Glutamatergic neuron (in vitro differentiated cells): ENCODE measurements at regions not wholly inside any gene's neighbourhood (a gene's known extent, or its start where the extent isn't known, plus 50 kb on each side); places are given as distances from the start of the nearest gene placed in this dataset.

Source experiments
- DNase-seq: peaks from one replicate; pipeline ENCODE4 v3.0.0; 2022
- H3K27ac Mint-ChIP-seq: one replicate; pipeline ENCODE4 v1.8.0; 2020; ENCODE audit warnings: mild to moderate bottlenecking, mixed read lengths, inconsistent platforms; ENCODE audit not compliant: unreplicated experiment
- H3K27me3 Mint-ChIP-seq: one replicate; pipeline ENCODE4 v1.8.0; 2020; ENCODE audit warnings: mild to moderate bottlenecking, moderate library complexity, mixed read lengths, inconsistent platforms; ENCODE audit not compliant: unreplicated experiment
- H3K36me3 Mint-ChIP-seq: one replicate; pipeline ENCODE4 v1.8.0; 2020; ENCODE audit warnings: mild to moderate bottlenecking, mixed read lengths, inconsistent platforms; ENCODE audit not compliant: unreplicated experiment
- H3K4me1 Mint-ChIP-seq: one replicate; pipeline ENCODE4 v1.8.0; 2020; ENCODE audit warnings: mild to moderate bottlenecking, low read depth, mixed read lengths, inconsistent platforms; ENCODE audit not compliant: unreplicated experiment
- H3K4me3 Mint-ChIP-seq: one replicate; pipeline ENCODE4 v1.8.0; 2020; ENCODE audit warnings: mild to moderate bottlenecking, mixed read lengths, inconsistent platforms; ENCODE audit not compliant: unreplicated experiment
- H3K9me3 Mint-ChIP-seq: one replicate; pipeline ENCODE4 v1.8.0; 2020; ENCODE audit warnings: mild to moderate bottlenecking, moderate library complexity, mixed read lengths, inconsistent platforms; ENCODE audit not compliant: unreplicated experiment
- CTCF ChIP-seq: fragments of 200-600 bp; sonication (generic); IDR thresholded peaks from one replicate; pipeline ENCODE4 v1.5.0; 2021; ENCODE audit not compliant: partially characterized antibody, unreplicated experiment

- Mint-ChIP-seq H3K27me3 (peaks cover 2% of the 10 kb centered on the region), H3K4me3 (no peak overlapping the region), H3K4me1 (no peaks in the 10 kb centered on the region), H3K27ac (no peak overlapping the region), H3K36me3 (no peaks in the 10 kb centered on the region), H3K9me3 (no peaks in the 10 kb centered on the region)
- no peak for TF ChIP-seq CTCF
- no peak for DNase-seq
These were observed 1037.3 kb upstream of the WWC1 start for GRCh38 chr5:167254132-167254531.

DNA sequence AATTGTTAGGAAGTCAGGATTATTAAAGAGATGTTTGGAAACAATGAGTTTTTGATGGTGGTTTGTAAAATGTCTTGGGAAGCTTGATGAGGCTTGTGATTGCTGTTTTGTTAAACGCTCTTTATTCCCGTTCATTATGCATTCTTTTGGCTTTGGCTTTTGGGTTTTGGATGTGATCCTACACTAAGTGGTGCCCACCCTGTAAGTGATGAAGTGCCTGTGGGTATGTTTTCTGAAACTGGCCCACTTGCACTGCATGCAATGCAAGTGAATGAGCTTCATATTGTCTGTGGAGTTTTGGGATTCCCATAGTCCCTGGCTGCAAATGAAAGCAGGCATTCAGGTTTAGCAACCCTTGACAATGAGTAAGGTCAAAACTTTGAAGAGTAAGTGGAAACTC lies 1035.5 kb upstream of the WWC1 start:
- no peak for DNase-seq
- Mint-ChIP-seq H3K4me3 (no peak overlapping the region), H3K9me3 (no peaks in the 10 kb centered on the region), H3K36me3 (no peaks in the 10 kb centered on the region), H3K4me1 (no peaks in the 10 kb centered on the region), H3K27ac (no peak overlapping the region), H3K27me3 (peaks cover 2% of the 10 kb centered on the region)
- no peak for TF ChIP-seq CTCF

DNA sequence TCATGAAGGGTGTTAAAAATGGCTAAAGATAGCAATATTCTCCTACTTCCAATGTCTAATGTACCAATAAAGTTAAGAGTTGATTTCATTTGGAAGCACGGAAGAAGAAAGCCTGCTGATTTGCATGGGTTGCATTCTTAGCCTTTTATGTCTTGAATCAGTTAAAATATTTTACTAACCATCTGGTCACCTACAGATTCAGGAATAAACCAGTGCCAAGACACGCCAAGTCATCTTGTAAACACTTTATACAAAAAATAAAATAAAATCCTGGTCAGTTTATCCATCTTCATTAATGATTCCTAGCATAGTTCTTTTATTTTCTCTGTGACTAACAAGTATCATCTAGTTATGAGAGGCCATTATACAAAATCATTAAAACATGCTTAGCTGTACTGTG lies 1031.6 kb upstream of the WWC1 start:
- no peak for DNase-seq
- Mint-ChIP-seq H3K27ac (no peak overlapping the region), H3K4me1 (no peaks in the 10 kb centered on the region), H3K36me3 (no peaks in the 10 kb centered on the region), H3K4me3 (no peak overlapping the region), H3K9me3 (no peaks in the 10 kb centered on the region), H3K27me3 (peaks cover 4% of the 10 kb centered on the region)
- TF ChIP-seq CTCF = no peak

GRCh38 chr5:167261309-167262100 lies 1029.9 kb upstream of the WWC1 start:
- Mint-ChIP-seq H3K4me1 (no peaks in the 10 kb centered on the region), H3K4me3 (no peak overlapping the region), H3K9me3 (no peaks in the 10 kb centered on the region), H3K27me3 (peaks cover 4% of the 10 kb centered on the region), H3K27ac (no peak overlapping the region), H3K36me3 (no peaks in the 10 kb centered on the region)
- peak; percentile 52 for TF ChIP-seq CTCF
- DNase-seq = no peak

GRCh38 chr5:167263185-167263584 lies 1028.3 kb upstream of the WWC1 start:
- no peaks in the 10 kb centered on the region for H3K36me3 Mint-ChIP-seq
- no peak for DNase-seq
- H3K9me3 Mint-ChIP-seq = no peaks in the 10 kb centered on the region
- H3K27me3 Mint-ChIP-seq = peaks cover 3% of the 10 kb centered on the region
- H3K4me3 Mint-ChIP-seq = no peak overlapping the region
- TF ChIP-seq CTCF = no peak
- no peaks in the 10 kb centered on the region for H3K4me1 Mint-ChIP-seq
- H3K27ac Mint-ChIP-seq = no peak overlapping the region
